SJSA1 (cell line): ENCODE measurements at regions not wholly inside any gene's neighbourhood (a gene's known extent, or its start where the extent isn't known, plus 50 kb on each side); places are given as distances from the start of the nearest gene placed in this dataset.

Experiments used
- DNase-seq, 2 experiments: peaks; one replicate each; pipeline ENCODE4 v3.0.0-alpha.2; 2015 to 2020; ENCODE audit warnings: low spot score in 2 of 2, low read depth in 1 of 2
- H3K27ac ChIP-seq: fragments of 250-450 bp; sonication (Bioruptor Pico); 2 replicates; pipeline ENCODE4 v1.5.1; 2020; ENCODE audit warnings: mild to moderate bottlenecking, moderate library complexity
- H3K27me3 ChIP-seq: fragments of 250-450 bp; sonication (Bioruptor Pico); replicated peaks from 2 replicates; pipeline ENCODE4 v1.5.1; 2020; ENCODE audit warnings: mild to moderate bottlenecking, moderate library complexity
- H3K36me3 ChIP-seq: fragments of 250-450 bp; sonication (Bioruptor Pico); 2 replicates; pipeline ENCODE4 v1.5.1; 2020; ENCODE audit warnings: mild to moderate bottlenecking
- H3K4me1 ChIP-seq: fragments of 250-450 bp; sonication (Bioruptor Pico); replicated peaks from 2 replicates; pipeline ENCODE4 v1.6.1; 2021; ENCODE audit warnings: mild to moderate bottlenecking
- H3K4me3 ChIP-seq: fragments of 250-450 bp; sonication (Bioruptor Pico); 2 replicates; pipeline ENCODE4 v1.5.1; 2020; ENCODE audit warnings: mild to moderate bottlenecking
- H3K9me3 ChIP-seq: fragments of 250-450 bp; sonication (Bioruptor Pico); replicated peaks from 2 replicates; pipeline ENCODE4 v1.5.1; 2020; ENCODE audit warnings: mild to moderate bottlenecking

DNA sequence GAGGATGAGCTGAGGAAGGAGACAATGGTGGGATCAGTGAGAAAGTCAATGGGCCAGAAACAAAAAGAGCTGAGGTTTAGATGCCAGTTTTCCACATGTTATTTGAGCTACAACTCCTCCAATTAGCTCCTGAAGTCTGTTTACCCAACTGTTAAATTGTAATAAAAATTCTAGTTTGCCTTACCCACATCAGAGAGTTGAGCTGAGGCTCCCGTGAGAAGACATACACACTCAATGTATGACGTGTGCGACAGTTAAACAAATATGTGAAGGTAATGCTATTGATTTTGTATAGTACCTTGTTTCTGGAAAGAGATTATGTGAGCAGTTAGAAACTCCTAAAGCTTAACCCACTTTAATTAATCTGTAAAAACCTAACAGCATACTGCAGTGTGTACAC lies 318.1 kb upstream of the GRM7 start:
- H3K27ac ChIP-seq: no peak overlapping the region
- DNase-seq: no peak
- H3K36me3 ChIP-seq: no peaks in the 10 kb centered on the region
- H3K9me3 ChIP-seq: no peaks in the 10 kb centered on the region
- no peaks in the 10 kb centered on the region for H3K27me3 ChIP-seq
- H3K4me1 ChIP-seq: no peaks in the 10 kb centered on the region
- no peak overlapping the region for H3K4me3 ChIP-seq

DNA sequence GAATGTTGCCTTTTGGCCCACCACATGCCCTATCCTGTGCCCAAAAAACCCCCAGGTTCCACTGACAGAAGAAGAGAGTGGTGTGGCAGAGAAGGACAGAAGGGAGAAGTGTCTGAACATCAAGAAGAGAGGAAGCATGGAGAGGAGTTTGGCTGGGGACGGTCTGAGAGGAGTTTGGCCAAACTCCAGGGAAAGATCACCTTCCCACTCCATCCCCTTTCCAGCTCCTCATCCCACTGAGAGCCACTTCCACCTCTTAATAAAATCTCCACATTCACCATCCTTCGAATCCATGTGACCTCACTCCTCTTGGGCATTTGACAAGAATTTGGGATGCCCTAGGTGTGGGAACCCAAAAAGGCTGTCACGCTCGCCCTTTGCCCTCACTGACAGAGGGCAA lies 311.6 kb upstream of the GRM7 start:
- Histone ChIP-seq H3K4me3 (no peak overlapping the region), H3K27ac (no peak overlapping the region), H3K27me3 (no peaks in the 10 kb centered on the region), H3K4me1 (no peaks in the 10 kb centered on the region), H3K36me3 (no peaks in the 10 kb centered on the region), H3K9me3 (no peaks in the 10 kb centered on the region)
- no peak for DNase-seq

DNA sequence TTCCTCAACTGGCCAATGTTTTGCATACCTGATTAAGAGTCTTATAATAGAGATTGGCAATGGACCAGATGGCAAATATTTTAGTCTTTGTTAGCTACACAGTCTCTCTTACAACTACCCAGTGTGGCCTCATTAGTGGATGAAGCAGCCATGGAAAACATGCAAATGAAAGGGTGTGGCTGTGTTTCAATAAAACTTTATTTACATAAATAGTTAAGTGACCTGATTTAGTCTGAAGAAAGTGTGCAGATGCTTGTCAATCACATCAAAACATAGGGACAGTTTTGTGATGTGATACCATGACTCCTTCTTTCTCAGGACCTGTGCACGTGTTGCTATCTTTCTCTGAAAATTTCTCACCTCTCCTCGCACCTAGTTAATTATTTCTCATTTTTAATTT lies 309.8 kb upstream of the GRM7 start:
- DNase-seq: no peak
- no peaks in the 10 kb centered on the region for H3K27me3 ChIP-seq
- no peak overlapping the region for H3K27ac ChIP-seq
- H3K9me3 ChIP-seq: no peaks in the 10 kb centered on the region
- H3K36me3 ChIP-seq: no peaks in the 10 kb centered on the region
- H3K4me3 ChIP-seq: no peak overlapping the region
- no peaks in the 10 kb centered on the region for H3K4me1 ChIP-seq

DNA sequence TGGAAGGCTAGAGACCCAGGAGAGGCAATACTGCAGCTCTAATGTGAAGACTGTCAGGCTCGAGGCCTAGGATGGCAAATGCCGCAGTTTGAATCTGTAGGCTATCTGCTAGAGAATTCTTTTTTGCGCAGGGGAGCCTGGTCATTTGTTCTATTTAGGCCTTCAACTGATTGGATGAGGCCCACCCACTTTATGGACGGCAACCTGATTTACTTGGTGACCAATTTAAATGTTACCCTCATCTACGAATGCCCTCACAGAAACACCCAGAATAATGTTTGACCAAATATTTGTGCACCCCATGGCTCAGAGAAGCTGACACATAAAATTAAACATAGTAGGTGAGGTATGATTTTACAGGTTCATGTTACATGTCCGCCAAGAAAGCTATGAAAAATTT lies 300.7 kb upstream of the GRM7 start:
- H3K4me1 ChIP-seq: no peaks in the 10 kb centered on the region
- no peak overlapping the region for H3K27ac ChIP-seq
- H3K4me3 ChIP-seq: no peak overlapping the region
- no peaks in the 10 kb centered on the region for H3K27me3 ChIP-seq
- no peaks in the 10 kb centered on the region for H3K36me3 ChIP-seq
- 0 out of 2 replicates have a peak, but pooled peaks cover 2% of the 10 kb centered on the region for H3K9me3 ChIP-seq
- DNase-seq: no peak

DNA sequence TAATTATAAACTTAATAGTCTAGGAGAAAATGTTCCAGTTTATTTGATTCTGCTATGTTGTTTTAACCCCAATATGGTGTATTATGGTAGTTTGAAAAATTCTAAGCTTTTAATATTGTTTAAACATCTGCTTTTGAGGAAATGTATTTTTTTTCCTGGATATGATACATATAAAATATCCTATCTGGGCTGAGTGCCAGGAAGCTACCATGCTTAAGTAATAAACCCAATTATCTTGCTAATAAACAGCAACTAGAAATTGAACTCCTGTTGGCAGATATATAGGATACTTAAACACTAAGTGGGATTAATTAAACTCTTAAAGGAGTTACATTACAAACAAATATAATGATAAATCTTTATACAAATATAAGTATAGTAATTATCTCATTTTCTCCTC lies 293.7 kb upstream of the GRM7 start:
- Histone ChIP-seq H3K4me3 (no peak overlapping the region), H3K27me3 (no peaks in the 10 kb centered on the region), H3K27ac (no peak overlapping the region), H3K36me3 (no peaks in the 10 kb centered on the region), H3K9me3 (no peaks in the 10 kb centered on the region), H3K4me1 (no peaks in the 10 kb centered on the region)
- no peak for DNase-seq

DNA sequence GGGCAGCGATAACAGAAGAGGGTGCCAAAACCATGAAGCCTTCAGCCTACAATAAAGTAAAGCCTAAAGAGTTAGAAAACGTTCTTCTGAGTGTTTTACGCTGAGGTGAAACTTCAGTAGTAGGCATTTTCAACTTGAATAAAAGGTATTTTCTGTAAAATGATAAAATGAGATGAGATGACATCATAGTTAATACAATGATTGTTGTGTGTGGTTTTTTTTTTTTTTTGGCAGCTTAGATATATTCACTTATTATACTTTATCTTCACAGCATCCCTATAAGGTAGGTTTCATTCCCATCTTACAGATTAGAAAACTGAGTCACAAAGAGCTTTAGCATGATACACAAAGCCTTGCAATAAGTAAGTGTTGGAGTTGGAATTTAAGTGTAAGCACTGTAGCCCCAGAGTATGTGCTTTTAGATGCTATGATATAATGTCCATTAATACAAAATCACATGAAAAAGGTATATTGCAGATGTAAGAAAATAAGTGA lies 291.9 kb upstream of the GRM7 start:
- Histone ChIP-seq H3K9me3 (no peaks in the 10 kb centered on the region), H3K4me3 (no peak overlapping the region), H3K36me3 (no peaks in the 10 kb centered on the region), H3K27me3 (no peaks in the 10 kb centered on the region), H3K4me1 (no peaks in the 10 kb centered on the region), H3K27ac (no peak overlapping the region)
- no peak for DNase-seq

DNA sequence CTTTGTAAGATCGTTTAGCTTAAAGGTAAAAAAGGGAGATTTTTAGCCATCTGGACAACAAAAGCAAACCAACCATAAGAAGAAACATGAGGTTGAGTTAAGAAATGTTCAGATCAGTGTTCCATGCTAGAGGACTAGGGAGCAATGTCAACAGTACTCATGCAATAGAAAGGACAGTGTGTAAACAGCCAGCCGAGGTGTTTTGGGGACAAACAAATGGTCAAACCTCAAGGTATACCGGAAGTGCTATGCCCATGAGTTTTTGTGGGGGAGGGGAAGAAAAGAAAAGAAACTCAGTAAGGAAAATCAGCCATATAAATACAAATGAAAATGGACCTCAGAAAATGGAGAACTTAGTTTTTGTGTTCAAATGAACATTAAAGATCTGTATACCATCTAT lies 289.5 kb upstream of the GRM7 start:
- no peak for DNase-seq
- H3K36me3 ChIP-seq: no peaks in the 10 kb centered on the region
- no peak overlapping the region for H3K4me3 ChIP-seq
- no peaks in the 10 kb centered on the region for H3K4me1 ChIP-seq
- H3K27ac ChIP-seq: no peak overlapping the region
- H3K27me3 ChIP-seq: no peaks in the 10 kb centered on the region
- no peaks in the 10 kb centered on the region for H3K9me3 ChIP-seq

DNA sequence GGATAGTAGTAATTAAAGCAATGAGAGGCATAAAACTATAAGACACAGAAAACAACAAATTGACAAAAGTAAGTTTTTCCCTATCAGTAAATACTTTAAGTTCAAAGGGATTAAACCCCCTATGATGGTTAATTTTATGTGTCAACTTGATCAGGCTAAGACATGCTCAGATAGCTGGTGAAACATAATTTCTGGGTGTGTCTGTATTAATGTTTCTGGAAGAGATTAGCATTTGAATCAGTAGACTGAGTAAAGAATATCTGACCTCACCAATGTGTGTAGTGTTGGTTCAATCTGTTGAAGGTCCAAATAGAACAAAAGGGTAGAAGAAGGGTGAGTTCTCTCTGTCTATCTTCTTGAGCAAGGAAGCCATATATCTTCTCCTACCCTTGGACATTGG lies 283.3 kb upstream of the GRM7 start:
- H3K4me3 ChIP-seq: no peak overlapping the region
- H3K4me1 ChIP-seq: no peaks in the 10 kb centered on the region

DNA sequence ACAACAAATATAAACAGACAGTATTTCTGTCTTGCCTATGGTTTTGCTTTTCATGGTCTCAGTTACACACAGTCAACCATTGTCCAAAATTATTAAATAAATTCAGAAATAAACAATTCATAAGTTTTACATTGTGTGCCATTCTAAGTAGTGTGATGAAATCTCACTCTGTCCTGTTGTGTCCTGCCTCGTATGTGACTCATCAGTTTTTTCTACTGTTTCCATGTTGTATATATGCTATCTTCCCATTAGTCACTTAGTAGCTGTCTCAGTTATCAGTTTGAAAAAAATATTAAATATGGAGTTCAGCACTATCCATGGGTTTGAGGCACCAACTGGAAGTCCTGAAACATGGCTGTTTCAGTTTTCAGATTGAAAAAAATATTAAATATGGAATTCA lies 282.4 kb upstream of the GRM7 start:
- no peak overlapping the region for H3K4me3 ChIP-seq
- H3K27me3 ChIP-seq: no peaks in the 10 kb centered on the region
- no peaks in the 10 kb centered on the region for H3K36me3 ChIP-seq
- no peak overlapping the region for H3K27ac ChIP-seq
- no peaks in the 10 kb centered on the region for H3K4me1 ChIP-seq
- no peaks in the 10 kb centered on the region for H3K9me3 ChIP-seq
- DNase-seq: no peak

More for the DNA sequence above, 283.3 kb upstream of the GRM7 start:
- H3K27me3 ChIP-seq: no peaks in the 10 kb centered on the region
- no peaks in the 10 kb centered on the region for H3K9me3 ChIP-seq
- no peak overlapping the region for H3K27ac ChIP-seq
- H3K36me3 ChIP-seq: no peaks in the 10 kb centered on the region
- DNase-seq: no peak

DNA sequence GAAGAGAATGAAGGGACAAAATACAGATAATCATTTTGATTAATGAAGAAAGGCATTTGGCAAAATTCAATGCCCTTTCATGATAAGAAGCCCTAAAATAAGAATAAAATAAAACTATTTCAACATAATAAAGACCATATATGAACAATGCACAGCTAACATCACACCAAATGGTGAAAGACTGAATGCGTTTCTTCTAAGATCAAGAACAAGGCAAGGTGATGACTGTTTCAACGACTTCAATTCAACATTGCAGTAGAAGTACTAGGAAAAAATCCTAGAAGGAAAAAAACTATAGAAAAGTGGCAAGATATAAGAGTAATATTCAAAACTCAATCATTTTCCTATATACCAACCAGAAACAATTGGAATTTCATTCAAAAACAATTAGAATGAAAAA lies 280.1 kb upstream of the GRM7 start:
- no peak for DNase-seq
- Histone ChIP-seq H3K36me3 (no peaks in the 10 kb centered on the region), H3K27me3 (no peaks in the 10 kb centered on the region), H3K4me3 (no peak overlapping the region), H3K4me1 (no peaks in the 10 kb centered on the region), H3K27ac (no peak overlapping the region), H3K9me3 (no peaks in the 10 kb centered on the region)

DNA sequence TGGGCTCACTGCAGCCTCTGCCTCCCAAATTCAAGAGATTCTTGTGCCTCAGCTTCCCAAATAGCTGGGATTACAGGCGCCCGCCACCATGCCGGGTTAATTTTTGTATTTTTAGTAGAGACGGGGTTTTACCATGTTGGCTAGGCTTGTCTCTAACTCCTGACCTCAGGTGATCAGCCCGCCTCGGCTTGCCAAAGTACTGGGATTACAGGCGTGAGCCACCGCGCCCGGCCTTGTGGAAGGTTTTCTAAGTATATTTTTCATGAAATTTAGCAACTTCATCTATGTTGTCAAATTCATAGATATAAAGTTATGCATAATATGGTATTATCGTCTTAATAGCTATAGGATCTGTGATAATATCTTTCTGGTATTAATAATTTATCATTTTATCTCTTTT lies 275.6 kb upstream of the GRM7 start:
- H3K36me3 ChIP-seq: no peaks in the 10 kb centered on the region
- no peak overlapping the region for H3K4me3 ChIP-seq
- H3K4me1 ChIP-seq: no peaks in the 10 kb centered on the region
- H3K27ac ChIP-seq: no peak overlapping the region
- H3K9me3 ChIP-seq: no peaks in the 10 kb centered on the region
- no peak for DNase-seq
- H3K27me3 ChIP-seq: no peaks in the 10 kb centered on the region

DNA sequence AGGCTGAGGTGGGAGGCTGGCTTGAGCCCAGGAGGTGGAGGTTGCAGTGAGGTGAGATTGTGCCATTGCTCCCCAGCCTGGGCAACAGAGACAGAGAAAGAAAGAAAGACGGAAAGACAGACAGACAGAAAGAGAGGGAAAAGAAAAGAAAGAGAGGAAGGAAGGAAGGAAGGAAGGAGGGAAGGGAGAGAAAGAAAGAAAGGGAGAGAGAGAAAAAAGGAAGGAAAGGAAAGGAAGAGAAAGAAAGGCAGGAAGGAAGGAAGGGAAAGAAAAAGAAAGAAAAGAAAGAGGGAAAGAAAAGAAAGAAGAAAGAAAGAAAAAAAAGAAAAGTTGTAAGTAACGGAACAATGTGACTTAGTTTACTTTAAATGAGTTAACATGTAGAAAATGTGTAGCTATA lies 260.7 kb upstream of the GRM7 start:
- no peaks in the 10 kb centered on the region for H3K4me1 ChIP-seq
- no peaks in the 10 kb centered on the region for H3K36me3 ChIP-seq
- H3K27me3 ChIP-seq: no peaks in the 10 kb centered on the region
- no peaks in the 10 kb centered on the region for H3K9me3 ChIP-seq
- no peak overlapping the region for H3K4me3 ChIP-seq
- no peak overlapping the region for H3K27ac ChIP-seq
- no peak for DNase-seq

DNA sequence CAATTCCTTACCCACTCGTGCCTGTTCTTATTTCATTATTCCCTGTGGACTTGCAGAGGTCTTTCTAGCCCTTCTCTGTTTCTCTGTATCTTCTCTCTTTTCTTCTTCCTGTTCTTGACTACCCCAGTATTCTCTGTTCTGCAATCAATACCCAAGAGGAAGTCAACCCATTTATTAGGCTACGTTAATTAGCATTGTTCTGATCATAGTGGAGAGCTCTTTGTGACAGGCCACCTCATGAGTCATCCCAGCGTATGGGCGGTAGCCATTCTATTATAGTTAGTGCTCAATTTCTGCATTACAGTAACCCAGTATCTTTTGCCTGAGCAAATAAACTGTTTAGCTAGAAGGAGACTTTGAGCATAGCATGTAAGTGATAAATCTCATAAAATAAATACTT lies 259.5 kb upstream of the GRM7 start:
- no peak overlapping the region for H3K4me3 ChIP-seq
- no peaks in the 10 kb centered on the region for H3K27me3 ChIP-seq
- DNase-seq: no peak
- no peaks in the 10 kb centered on the region for H3K36me3 ChIP-seq
- no peaks in the 10 kb centered on the region for H3K9me3 ChIP-seq
- no peak overlapping the region for H3K27ac ChIP-seq
- H3K4me1 ChIP-seq: no peaks in the 10 kb centered on the region

DNA sequence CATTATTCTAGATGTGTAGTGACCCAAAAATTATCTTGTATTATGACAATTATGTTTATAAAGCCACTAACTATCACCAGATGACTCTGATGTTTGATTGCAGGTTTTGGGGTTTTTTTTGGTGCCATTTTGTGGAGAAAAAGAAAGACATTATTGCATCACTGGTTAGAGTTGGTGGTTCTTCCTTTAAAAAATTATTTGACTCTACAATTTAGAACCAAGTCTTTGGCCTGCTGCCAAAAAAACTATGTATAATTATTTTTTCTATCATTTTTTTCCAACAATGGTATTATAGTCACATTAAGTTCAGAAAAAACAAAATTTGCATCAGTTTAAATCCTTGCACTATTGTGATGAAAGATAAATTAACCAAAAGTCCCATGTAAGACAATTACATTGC lies 258.6 kb upstream of the GRM7 start:
- no peak for DNase-seq
- no peaks in the 10 kb centered on the region for H3K27me3 ChIP-seq

DNA sequence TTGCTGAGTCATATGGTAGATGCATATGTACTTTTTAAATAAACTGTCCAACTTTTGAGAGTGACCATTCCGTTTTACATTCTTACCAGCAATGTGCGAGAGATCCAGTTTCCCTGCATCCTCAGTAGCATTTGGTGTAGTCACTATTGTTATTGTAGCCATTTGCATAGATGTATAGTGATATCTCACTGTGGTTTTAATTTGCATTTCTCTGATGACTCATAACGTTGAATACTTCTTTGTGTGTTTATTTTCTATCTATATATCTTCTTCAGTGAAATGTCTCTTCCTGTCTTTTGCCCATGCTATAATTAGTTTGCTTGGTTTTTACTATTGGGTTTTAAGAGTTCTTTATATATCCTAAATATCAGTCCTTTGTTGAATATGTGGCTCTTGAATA lies 255.7 kb upstream of the GRM7 start:
- no peak for DNase-seq
- no peaks in the 10 kb centered on the region for H3K36me3 ChIP-seq
- no peak overlapping the region for H3K4me3 ChIP-seq
- H3K27ac ChIP-seq: no peak overlapping the region
- no peaks in the 10 kb centered on the region for H3K27me3 ChIP-seq
- no peaks in the 10 kb centered on the region for H3K9me3 ChIP-seq
- H3K4me1 ChIP-seq: no peaks in the 10 kb centered on the region

More for the DNA sequence above, 258.6 kb upstream of the GRM7 start:
- Histone ChIP-seq H3K36me3 (no peaks in the 10 kb centered on the region), H3K4me3 (no peak overlapping the region), H3K27ac (no peak overlapping the region), H3K9me3 (no peaks in the 10 kb centered on the region), H3K4me1 (no peaks in the 10 kb centered on the region)
